ENCODE measurements at regions not wholly inside any gene's neighbourhood (a gene's known extent, or its start where the extent isn't known, plus 50 kb on each side); places are given as distances from the start of the nearest gene placed in this dataset.

- TF ChIP-seq EP300 (IDR thresholded peaks at IDR 0.05; ENCODE audit: borderline replicate concordance) = no peak
- no peak for TF ChIP-seq RAD21 (IDR thresholded peaks at IDR 0.05; ENCODE audit: low read depth)
- no peak for TF ChIP-seq NFIC (IDR thresholded peaks at IDR 0.05)
- TF ChIP-seq CEBPB (IDR thresholded peaks at IDR 0.05) = no peak
- TF ChIP-seq USF1 (IDR thresholded peaks at IDR 0.05) = no peak
- no peak for TF ChIP-seq REST (IDR thresholded peaks at IDR 0.05; ENCODE audit: low read depth)
- TF ChIP-seq TCF12 (IDR thresholded peaks at IDR 0.05; ENCODE audit: low read depth) = no peak
- TF ChIP-seq EGR1 (IDR thresholded peaks at IDR 0.05) = no peak
- no peak for TF ChIP-seq YY1 (IDR thresholded peaks at IDR 0.05; ENCODE audit: low read depth)
Measured at GRCh38 chr7:97307521-97308108, 190.1 kb downstream of the SDHAF3 start.

GRCh38 chr7:97313900-97314299, 196.4 kb downstream of the SDHAF3 start:
- TF ChIP-seq CEBPB (IDR thresholded peaks at IDR 0.05) (no peak), RAD21 (IDR thresholded peaks at IDR 0.05; ENCODE audit: low read depth) (no peak), MAX (IDR thresholded peaks at IDR 0.05) (no peak), YY1 (IDR thresholded peaks at IDR 0.05; ENCODE audit: low read depth) (no peak), EP300 (IDR thresholded peaks at IDR 0.05; ENCODE audit: borderline replicate concordance) (no peak), TCF12 (IDR thresholded peaks at IDR 0.05; ENCODE audit: low read depth) (no peak), EGR1 (IDR thresholded peaks at IDR 0.05) (no peak), ZBTB7A (IDR thresholded peaks at IDR 0.05; ENCODE audit: low read depth) (no peak), TAF1 (IDR thresholded peaks at IDR 0.05; ENCODE audit: low read depth) (no peak), REST (IDR thresholded peaks at IDR 0.05; ENCODE audit: low read depth) (no peak), FOXM1 (IDR thresholded peaks at IDR 0.05; ENCODE audit: borderline replicate concordance, low read depth) (no peak), USF1 (IDR thresholded peaks at IDR 0.05) (no peak), CREB1 (IDR thresholded peaks at IDR 0.05; ENCODE audit: low read depth) (no peak), NFIC (IDR thresholded peaks at IDR 0.05) (no peak), TEAD4 (IDR thresholded peaks at IDR 0.05) (no peak)

- no peak for TF ChIP-seq EP300 (IDR thresholded peaks at IDR 0.05; ENCODE audit: borderline replicate concordance)
- TF ChIP-seq ZBTB7A (IDR thresholded peaks at IDR 0.05; ENCODE audit: low read depth) = no peak
- no peak for TF ChIP-seq CREB1 (IDR thresholded peaks at IDR 0.05; ENCODE audit: low read depth)
- peak; percentile 42 for TF ChIP-seq RAD21 (IDR thresholded peaks at IDR 0.05; ENCODE audit: low read depth)
- TF ChIP-seq TEAD4 (IDR thresholded peaks at IDR 0.05) = no peak
- TF ChIP-seq CEBPB (IDR thresholded peaks at IDR 0.05) = no peak
Measured at GRCh38 chr7:97317575-97317974, 200.1 kb downstream of the SDHAF3 start.

- TF ChIP-seq MAX (IDR thresholded peaks at IDR 0.05) = no peak
- TF ChIP-seq EP300 (IDR thresholded peaks at IDR 0.05; ENCODE audit: borderline replicate concordance) = no peak
- no peak for TF ChIP-seq CEBPB (IDR thresholded peaks at IDR 0.05)
- no peak for TF ChIP-seq TAF1 (IDR thresholded peaks at IDR 0.05; ENCODE audit: low read depth)
- TF ChIP-seq USF1 (IDR thresholded peaks at IDR 0.05) = no peak
- no peak for TF ChIP-seq NFIC (IDR thresholded peaks at IDR 0.05)
Measured at GRCh38 chr7:97337849-97338248, 220.4 kb downstream of the SDHAF3 start.

- TF ChIP-seq TCF12 (IDR thresholded peaks at IDR 0.05; ENCODE audit: low read depth) = no peak
- TF ChIP-seq ZBTB7A (IDR thresholded peaks at IDR 0.05; ENCODE audit: low read depth) = no peak
- TF ChIP-seq CREB1 (IDR thresholded peaks at IDR 0.05; ENCODE audit: low read depth) = no peak
- no peak for TF ChIP-seq FOXM1 (IDR thresholded peaks at IDR 0.05; ENCODE audit: borderline replicate concordance, low read depth)
- no peak for TF ChIP-seq MAX (IDR thresholded peaks at IDR 0.05)
- TF ChIP-seq EGR1 (IDR thresholded peaks at IDR 0.05) = no peak
- TF ChIP-seq USF1 (IDR thresholded peaks at IDR 0.05) = no peak
- TF ChIP-seq TAF1 (IDR thresholded peaks at IDR 0.05; ENCODE audit: low read depth) = no peak
- no peak for TF ChIP-seq CEBPB (IDR thresholded peaks at IDR 0.05)
- no peak for TF ChIP-seq NFIC (IDR thresholded peaks at IDR 0.05)
- no peak for TF ChIP-seq EP300 (IDR thresholded peaks at IDR 0.05; ENCODE audit: borderline replicate concordance)
- no peak for TF ChIP-seq RAD21 (IDR thresholded peaks at IDR 0.05; ENCODE audit: low read depth)
- TF ChIP-seq YY1 (IDR thresholded peaks at IDR 0.05; ENCODE audit: low read depth) = no peak
- TF ChIP-seq TEAD4 (IDR thresholded peaks at IDR 0.05) = no peak
- no peak for TF ChIP-seq REST (IDR thresholded peaks at IDR 0.05; ENCODE audit: low read depth)
Measured at GRCh38 chr7:97342512-97342911, 225.0 kb downstream of the SDHAF3 start.
